HG03103 (cell line): ENCODE measurements at regions not wholly inside any gene's neighbourhood (a gene's known extent, or its start where the extent isn't known, plus 50 kb on each side); places are given as distances from the start of the nearest gene placed in this dataset.
"Not testable (repeated sequence)": the region's sequence is repeated elsewhere in the genome, so short reads cannot be mapped to it uniquely, and the experiment has no call there.

Source experiments
- ATAC-seq: cut with Tn5 transposase; IDR thresholded peaks from one replicate; pipeline ENCODE4 v1.9.1; 2021; ENCODE audit warnings: low read depth; ENCODE audit not compliant: unreplicated experiment

DNA sequence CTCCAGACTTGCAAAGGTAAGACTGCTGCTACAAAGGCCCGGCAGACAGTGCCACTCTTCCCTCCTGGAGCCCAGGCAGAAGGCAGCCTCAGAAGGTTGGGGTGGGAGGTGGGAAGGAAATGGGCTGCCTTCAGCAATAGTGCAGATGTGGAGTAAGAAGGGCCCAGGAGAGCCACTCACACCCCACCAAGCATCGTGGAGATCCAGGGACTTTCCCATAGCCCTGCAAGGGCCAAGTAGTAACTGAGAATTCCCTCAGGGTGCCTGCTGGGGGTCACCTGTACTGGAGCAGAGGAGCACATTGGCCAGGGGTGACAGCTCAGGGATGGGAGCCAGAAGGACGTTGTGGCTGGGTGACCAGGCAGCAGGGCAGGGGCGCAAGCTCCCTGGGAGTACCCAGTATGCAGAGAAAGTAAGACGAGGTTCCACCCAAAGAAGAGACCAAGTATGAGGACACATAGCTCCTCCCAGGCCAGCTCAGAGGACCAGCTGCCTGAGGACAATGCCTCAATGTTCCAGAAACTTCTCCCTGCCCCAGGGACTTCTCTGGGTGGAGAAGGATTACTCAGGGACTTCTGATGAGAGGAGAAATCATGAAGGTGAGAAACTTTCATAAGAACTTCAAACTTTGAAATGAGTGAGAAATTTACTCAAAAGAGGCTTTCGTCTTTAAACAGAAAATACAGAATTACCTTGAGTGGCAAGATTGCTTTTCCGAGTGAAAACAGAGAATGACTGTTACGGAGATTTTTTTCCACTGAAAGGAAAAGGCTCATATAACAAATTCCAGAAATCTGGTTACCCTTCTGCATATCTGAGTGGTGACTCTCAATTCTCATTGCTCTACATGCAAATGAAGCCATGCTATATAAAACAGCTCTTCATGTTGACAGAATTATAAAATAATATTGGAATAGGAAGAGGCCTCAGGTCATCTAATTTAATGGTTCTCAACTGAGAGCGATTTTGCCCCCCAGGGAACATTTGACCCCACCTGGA is 87.9 kb upstream of the TRIO start:
- no peak for ATAC-seq

DNA sequence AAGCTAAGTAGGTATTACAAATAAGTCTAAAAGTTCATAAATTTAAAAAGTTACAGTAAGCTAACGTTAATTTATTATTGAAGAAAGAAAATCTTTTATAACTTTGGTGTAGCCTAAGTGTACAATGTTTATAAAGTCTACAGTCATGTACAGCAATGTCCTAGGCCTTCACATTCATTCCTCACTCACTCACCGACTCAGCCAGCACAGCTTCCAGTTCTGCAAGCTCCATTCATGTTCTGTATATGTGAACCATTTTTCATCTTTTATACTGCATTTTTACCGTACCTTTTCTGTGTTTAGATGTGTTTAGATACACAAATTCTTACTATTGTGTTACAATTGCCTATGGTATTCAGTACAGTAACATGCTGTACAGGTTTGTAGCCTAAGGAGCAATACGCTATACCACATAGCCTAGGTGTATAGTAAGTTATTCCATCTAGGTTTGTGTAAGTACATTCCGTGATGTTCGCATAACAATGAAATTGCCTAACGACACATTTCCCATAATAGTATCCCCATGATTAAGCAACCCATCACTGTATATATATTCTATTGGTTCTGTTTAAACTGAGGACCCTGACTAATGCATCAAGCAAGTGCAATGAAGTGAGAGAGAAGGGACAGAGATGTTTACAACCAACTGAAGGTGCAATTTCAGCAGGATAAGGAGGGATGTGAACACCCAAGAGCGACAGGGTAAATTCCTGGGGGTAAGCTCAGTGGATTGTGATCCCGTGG is 88.9 kb upstream of the TRIO start:
- no peak for ATAC-seq

DNA sequence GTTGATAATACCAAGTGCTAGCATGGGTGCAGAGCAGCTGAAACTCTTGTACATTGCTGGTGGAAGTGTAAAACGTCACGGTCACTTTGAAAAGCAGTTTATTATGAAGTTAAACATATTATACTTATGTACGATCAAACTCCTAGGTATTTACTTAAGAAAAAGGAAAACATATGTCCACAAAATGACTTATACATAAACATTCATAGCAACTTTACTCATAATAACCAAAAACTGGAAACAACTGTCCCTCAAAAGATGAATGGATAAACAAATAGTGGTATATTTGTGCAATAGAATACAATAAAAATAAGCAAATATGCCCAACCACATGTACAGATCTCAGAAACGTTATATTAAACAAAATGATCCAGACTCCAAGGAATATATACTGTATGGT is 92.3 kb upstream of the TRIO start:
- no peak for ATAC-seq

DNA sequence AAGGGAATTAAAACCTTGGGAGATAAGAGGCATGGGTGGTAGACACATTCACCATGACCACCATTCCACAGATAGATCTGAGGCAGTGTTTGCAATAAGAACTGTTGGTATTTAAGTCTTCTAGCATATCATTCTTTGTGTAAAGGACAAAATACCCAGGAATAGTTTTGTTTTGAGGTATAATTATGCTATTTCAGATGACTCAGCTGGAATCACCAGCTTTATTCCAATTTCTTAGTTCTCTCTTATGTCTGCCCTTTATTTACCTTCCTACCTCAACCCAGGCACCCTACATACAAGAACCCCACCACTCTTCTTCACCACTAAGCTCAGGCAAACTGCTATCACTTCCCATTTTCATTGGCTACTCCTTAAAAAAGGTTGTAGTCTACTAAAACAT is 94.7 kb upstream of the TRIO start:
- no peak for ATAC-seq

DNA sequence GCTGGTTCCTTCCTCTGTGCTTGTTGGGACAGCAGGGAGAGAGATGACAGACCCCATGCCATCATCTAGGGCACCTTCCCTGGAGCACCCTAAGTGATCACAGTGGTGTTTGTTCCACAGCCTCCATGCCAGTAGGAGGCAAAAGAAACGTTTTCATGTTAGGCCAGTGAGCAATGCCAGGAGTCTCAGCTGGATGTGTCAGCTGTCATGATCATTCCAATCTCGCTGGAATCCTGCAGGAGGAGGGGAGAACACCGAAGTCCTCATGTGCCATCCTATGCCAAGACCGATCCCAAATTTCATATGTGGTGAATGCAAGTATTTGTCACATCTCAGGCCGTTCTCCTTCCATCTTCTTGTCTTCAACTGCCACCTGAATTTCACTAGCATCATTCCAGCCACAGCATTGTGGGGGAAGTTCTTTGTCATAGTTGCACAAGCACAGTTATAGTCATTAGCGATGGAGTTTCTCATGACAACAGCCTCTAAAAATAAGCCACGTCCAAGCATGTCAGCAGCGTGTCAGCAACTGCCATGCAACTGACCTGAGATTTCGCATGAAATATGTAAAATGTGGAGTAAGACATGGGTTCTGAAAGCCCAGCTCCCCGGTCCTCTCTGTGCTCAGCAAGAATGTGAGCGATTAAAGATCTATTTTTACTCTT is 97.2 kb upstream of the DNAH5 start:
- no peak for ATAC-seq

DNA sequence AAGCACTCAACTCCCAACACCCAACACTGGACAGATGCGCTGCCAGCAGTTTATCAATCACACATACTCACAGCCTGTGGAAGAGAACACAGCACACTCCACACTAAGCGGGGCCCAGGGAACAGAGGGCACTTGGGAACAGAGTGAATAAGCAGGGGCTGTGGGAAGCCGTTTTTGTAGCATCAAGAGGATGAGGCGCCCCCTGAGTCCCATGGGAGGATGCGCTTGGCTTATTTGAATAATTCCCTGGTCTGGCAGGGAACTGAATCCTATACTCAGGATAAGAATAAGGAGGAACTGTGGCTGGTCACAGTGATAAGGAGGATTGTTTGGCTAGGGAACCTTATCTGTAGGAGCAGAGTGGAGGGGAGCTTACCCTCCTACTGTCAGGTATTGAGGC is 96.1 kb upstream of the DNAH5 start:
- ATAC-seq = no peak

DNA sequence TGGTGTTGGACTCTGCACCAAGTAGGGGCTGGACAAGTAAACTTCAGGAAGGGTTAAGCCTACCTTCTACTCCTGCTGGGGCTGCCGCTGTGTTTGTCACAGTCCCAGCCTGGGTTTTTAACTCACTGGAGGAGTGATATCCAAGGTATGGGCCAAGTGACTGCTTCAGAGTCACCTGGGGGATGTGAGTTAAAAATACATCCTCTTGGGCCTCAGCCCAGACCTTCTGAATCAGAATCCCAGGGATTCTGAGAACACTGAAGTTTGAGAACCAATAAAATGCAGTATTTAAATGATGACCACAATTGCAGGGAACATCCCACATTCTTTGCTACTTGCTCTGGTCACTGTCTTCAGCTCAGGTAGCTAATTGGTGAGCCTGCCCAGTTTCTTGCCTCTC is 95.1 kb upstream of the DNAH5 start:
- no peak for ATAC-seq

DNA sequence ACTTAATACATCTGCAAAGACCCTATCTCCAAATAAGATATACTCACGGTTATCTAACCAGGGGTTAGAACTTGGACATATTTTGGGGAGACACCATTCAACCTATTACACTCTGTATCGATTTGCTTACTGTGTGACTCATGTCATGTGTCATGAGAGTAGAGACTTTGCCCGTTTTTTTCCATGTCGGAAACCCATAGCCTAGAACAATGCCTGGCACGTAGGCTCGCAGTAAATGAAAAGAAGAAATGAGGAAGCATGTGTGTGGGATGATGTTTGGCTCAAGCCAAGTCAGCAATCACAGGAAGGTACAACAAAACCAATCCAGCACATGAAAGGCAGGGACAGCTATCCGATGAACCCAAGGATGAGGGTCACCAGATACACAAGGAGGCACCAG is 94.6 kb upstream of the DNAH5 start:
- ATAC-seq = no peak

DNA sequence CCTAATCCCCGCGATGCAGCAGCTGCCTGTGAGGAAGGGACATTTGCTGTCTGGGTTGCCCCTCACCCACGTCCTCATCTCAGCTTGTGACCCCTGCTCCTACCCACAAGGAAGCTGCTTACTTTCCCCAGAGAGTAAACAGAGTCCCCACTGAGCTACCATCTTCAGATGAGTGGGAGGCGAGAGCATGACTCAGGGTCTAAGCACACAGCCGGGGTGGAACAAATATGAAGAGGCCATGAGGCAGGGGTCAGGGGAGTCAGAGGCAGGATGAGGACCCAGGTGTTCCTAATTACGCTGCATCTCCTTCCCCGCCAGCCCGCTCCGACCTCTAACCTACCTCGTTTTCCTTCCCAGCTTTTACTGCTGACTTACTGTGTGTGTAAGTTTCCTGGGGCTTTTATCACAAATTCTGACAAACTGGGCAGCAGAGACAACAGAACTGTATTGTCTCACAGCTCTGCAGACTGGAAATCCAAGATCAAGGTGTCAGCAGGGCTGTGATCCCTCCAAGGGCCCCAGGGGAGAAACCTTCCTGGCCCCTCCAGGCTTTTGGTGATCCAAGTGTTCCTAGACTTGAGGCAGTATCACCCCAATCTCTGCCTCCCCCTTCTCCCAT is 94.0 kb upstream of the DNAH5 start:
- ATAC-seq = no peak

DNA sequence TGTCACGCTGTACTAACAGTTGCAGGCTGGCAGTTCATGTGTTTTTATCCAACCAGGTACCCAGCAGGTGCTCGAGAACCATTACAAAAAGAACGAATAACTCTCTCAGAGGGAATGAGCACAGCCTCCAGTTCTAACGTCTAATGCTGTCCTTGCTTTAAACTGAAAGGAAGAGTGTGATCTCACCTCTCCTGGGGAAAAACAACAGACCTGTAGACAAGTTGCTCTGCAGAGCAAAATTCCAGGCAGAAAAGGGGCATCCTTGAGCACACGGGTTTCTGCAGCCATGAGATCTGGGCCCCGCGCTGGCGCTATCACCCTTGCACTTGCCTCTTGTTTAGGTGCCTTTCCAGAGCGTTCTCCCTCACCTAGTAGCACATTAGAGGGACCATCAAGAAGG is 92.5 kb upstream of the DNAH5 start:
- no peak for ATAC-seq

DNA sequence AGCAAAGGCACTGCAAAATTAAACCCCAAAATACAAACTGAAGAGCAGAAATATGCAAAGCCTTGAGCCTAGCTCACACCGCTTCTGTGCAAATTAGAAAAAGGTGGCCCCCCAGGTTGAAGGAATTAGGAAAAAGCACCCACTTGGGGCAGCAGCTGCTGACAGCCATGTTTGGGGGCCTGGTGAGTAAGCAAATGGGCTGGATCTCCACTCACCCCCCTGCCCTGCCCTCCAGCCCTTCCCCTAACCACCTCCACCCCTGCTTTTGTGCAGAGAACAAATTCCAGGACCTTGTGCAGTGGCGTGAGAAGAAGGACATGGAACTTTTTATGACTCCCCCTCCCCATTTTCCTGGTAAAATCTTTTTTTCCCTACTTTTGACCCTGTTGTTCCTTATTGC is 92.0 kb upstream of the DNAH5 start:
- ATAC-seq = no peak

DNA sequence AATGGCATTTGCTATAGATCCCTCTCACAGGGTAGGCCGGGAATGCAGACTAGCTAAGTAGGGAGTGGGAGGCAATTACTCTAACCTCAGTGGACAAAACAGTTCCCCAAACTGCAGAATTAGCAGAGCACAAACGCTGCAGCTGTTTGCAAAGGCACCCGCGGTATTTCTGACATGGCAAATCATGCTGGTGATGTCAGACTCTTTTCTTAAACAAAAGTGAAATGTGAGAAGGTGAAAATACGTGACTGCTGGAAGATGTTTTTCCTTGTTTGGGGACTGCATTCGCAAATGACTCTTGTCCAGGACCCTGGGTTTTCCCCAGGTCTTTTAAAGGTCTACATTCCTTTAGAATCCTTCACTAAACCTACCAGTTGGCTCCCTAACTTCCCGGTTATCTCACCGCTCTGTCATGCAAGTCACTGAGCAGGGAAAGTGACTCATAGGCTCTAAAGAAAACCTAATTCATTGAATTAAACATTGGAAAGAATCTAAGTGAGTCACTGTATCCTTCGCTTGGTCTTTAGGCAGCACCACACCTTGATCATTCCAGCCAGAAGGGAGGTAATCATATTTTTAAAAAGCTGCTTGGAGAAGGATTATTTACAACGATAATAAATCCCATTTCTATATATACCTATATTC is 91.5 kb upstream of the DNAH5 start:
- no peak for ATAC-seq

DNA sequence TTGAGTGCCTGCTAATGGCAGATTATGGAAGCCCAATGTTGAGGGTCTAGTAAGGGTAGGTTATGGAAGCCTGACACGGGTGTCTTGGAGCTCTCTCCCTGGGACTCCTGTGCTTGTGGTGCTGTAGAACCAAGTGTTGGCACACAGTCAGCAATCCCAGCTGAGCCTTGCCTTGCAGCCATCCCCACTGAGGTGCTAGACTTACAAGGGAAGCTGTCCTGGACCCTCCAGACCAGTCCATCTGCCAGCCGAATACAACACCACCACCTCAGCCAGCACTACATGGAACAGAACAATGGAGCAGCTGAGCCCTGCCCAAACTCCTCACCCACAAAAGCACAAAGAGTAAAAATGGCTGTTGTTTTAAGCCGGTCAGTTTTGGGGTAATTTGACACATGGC is 90.5 kb upstream of the DNAH5 start:
- no peak for ATAC-seq

DNA sequence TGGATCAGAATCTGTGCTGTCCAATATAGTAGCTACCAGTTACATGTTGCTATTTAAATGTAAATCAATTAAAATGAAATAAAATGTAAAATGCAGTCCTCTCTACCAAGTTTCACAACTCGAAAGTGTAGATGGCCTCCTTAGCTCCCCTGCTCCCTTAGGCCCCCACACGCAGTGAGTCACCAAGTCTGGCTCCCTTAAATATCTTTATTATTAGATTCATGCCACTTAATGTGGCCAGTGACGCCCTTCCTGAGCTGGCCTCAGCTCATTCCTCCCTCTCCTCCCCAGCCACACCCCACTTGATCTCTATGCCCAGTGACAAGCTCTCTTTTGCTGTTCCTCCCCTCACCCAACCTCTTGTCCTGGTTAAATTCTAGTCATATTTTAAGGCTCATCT is 88.4 kb upstream of the DNAH5 start:
- no peak for ATAC-seq

DNA sequence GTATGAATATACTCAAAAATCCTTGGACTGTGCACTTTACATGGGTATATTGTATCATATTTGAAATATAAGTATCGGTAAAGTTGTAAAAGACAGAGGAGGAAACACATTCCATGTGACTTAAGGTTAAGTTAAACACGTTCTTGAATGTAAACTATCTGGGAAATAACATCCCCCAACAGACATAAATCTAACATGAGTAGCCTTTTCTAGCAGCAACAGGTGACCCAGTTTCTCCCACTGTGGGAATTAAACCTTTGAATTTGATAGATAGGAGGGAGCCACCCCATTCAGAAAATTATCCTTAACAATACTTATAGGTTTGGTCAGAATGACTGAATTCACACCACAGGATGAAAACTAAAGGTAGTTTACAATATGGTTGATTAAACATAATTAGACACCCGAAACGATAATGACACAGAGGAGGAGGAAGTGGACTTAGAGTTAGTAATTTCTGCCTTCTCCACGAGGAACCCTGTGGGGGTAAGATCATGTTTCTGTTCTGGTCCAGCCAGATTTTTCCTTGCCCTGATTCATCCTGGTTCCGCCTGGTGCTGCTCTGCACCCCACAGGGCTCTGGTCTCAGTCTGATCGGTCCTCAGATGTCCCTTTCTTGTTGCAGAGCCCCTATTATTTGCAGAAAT is 84.6 kb upstream of the DNAH5 start:
- ATAC-seq = no peak

DNA sequence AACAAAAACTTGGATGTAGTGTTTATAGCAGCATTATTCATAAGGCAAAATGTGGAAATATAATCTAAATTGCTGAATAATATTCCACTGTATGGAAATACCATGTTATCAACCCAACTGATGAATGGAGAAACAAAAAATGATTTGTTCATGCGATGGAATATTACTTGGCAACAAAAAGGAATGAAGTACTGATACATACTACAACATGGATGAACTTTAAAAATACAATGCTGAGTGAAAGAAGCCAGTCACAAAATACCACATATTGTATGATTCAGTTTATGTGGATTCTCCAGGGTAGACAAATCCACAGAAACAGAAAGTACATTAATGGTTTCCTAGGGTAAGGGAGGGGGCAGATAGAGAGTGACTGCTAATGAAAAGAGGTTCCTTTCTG is 83.7 kb upstream of the DNAH5 start:
- no peak for ATAC-seq

DNA sequence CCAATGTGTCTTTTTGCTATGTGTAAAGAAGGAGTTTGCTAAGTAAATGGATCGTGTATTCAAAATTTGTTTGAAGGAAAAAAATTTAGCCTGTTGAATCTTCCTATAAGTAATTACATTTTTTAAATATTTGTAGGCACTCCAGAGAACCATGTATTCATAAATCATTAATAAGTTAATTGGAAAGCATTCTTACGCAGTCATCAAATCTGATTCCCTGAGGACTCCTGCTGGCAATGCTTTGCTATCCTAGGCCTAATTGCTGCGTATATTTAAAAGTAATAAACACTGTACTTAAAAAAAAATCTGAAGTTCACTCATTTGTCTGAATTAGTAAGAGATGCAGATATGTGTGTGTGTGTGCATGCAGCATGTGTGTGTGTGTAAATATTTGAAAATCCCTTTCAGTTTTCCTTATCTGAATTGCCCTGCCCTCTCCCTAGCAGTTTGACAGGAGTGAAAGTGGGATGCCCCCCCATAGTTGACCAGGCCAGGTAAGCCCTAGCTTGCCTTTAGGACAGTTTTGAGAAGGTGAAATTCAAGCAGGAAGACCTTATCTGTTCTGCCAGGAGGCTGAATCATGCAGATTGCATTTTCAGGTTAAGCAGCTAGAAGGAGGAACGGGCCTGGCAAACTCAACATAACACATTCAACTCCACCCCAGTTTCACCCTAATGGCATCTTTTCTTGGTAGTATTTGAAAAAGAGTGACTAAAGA is 81.2 kb upstream of the DNAH5 start:
- no peak for ATAC-seq

DNA sequence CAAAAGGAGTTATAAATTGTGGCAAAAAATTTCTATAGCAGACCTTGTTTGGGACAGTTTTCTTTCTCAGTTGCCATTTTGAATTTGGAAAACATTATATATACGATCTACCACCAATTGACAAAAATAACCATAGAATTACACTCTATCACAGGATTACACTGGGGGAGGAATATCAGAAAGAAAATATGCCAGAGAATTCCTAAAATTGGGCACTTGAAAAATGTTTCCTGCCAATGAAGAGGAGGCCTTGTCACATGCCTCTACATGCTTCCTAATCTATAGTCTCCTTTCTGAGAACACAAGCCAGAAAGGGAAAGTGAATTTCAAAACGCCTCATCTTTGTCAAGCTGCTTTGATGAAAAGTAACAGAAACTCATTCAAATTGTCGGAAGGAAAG is 78.5 kb upstream of the DNAH5 start:
- ATAC-seq = no peak

DNA sequence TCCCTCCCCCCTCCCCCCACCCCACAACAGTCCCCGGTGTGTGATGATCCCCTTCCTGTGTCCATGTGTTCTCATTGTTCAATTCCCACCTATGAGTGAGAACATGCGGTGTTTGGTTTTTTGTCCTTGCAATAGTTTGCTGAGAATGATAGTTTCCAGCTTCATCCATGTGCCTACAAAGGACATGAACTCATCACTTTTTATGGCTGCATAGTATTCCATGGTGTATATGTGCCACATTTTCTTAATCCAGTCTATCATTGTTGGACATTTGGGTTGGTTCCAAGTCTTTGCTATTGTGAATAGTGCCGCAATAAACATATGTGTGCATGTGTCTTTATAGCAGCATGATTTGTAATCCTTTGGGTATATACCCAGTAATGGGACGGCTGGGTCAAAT is 76.5 kb upstream of the DNAH5 start:
- not testable (repeated sequence) for ATAC-seq
